K562 (cell line): ENCODE measurements at regions not wholly inside any gene's neighbourhood (a gene's known extent, or its start where the extent isn't known, plus 50 kb on each side); places are given as distances from the start of the nearest gene placed in this dataset.

Source experiments
- ATAC-seq: fragments of 200-7000 bp; cut with Tn5 transposase; 3 replicates; pipeline ENCODE4 v1.9.1; 2020; ENCODE audit warnings: moderate library complexity
- BruUV-seq: library from RNA; stranded (reverse); fragments of 400-500 nt; replicated peaks from 2 replicates; lab custom pipeline; 2021; lab: Mats Ljungman, UMichigan
- CTCF ChIA-PET: fragments of 300-600 bp; formaldehyde crosslinking; extraction: SDS; loops from one replicate; lab custom pipeline; 2021; ENCODE audit warnings: low intra/inter-chr PET ratio; lab: Yijun Ruan, JAX
- POLR2A ChIA-PET: fragments of 300-600, 350-650 bp; sonication (Branson Sonifier 250); formaldehyde crosslinking; extraction: SDS; loops from one replicate; lab custom pipeline; 2021; ENCODE audit warnings: antibody characterized with exemption, inconsistent platforms; lab: Yijun Ruan, JAX
- DNase-seq, 4 experiments: peaks; one replicate each; pipeline versions ENCODE4 v3.0.0 to v3.0.0-alpha.2; 2011 to 2018; ENCODE audit warnings: low spot score in 3 of 4, mixed read lengths in 3 of 4; ENCODE audit errors: extremely low read depth in 1 of 4
- FAIRE-seq: peaks from 2 replicates; lab custom pipeline; 2011; peaks lifted over from hg19 to GRCh38; lab: Jason Lieb, UNC
- H2AFZ ChIP-seq: 2 replicates; pipeline ENCODE4 v1.6.0; 2011; ENCODE audit warnings: low read depth, low read length, control low read depth, inconsistent platforms
- H3K27ac ChIP-seq: fragments of 200-600 bp; 3 replicates; pipeline ENCODE4 v1.8.0; 2011; ENCODE audit warnings: low read depth, mild to moderate bottlenecking, control low read depth, inconsistent platforms, low read length, moderate library complexity, mixed read lengths; ENCODE audit errors: extremely low read depth
- H3K27me3 ChIP-seq, 2 experiments: fragments of 300-600 bp in 1 of 2; 2 replicates in 1 of 2; 3 replicates in 1 of 2; pipeline versions ENCODE4 v1.6.0 to v1.8.0; 2011; ENCODE audit warnings: inconsistent platforms in 2 of 2, low read length in 2 of 2, mild to moderate bottlenecking in 1 of 2, mixed read lengths in 1 of 2, moderate library complexity in 1 of 2; ENCODE audit not compliant: control insufficient read depth in 2 of 2, insufficient read depth in 2 of 2
- H3K36me3 ChIP-seq: fragments of 300-600 bp; 3 replicates; pipeline ENCODE4 v1.8.0; 2011; ENCODE audit warnings: mild to moderate bottlenecking, low read length, inconsistent platforms; ENCODE audit not compliant: control insufficient read depth, insufficient read depth
- H3K4me1 ChIP-seq, 2 experiments: fragments of 200-600 bp in 1 of 2; replicated peaks in 1 of 2; 2 replicates in 1 of 2; 3 replicates in 1 of 2; pipeline versions ENCODE4 v1.5.1 to v1.8.0; 2011; ENCODE audit warnings: inconsistent platforms in 2 of 2, low read length in 2 of 2, mild to moderate bottlenecking in 1 of 2, mixed read lengths in 1 of 2, moderate library complexity in 1 of 2; ENCODE audit not compliant: control insufficient read depth in 2 of 2, insufficient read depth in 2 of 2
- H3K4me2 ChIP-seq: 2 replicates; pipeline ENCODE4 v1.6.1; 2011; ENCODE audit warnings: low read length, control low read depth, inconsistent platforms, mixed read lengths; ENCODE audit not compliant: insufficient read depth
- H3K4me3 ChIP-seq: fragments of 200-600 bp; sonication (generic), shearing (Covaris generic); 2 replicates; pipeline ENCODE4 v1.5.1; 2016; ENCODE audit warnings: control low read depth, inconsistent platforms
- H3K79me2 ChIP-seq: fragments of 200-600 bp; 3 replicates; pipeline ENCODE4 v1.8.0; 2011; ENCODE audit warnings: low read length, inconsistent platforms; ENCODE audit not compliant: control insufficient read depth, insufficient read depth
- H3K9ac ChIP-seq, 2 experiments: 2 replicates each; pipeline versions ENCODE4 v1.6.0 to v1.6.1; 2011; ENCODE audit warnings: low read depth in 2 of 2, low read length in 2 of 2, control low read depth in 1 of 2, inconsistent platforms in 1 of 2, mild to moderate bottlenecking in 1 of 2, mixed read lengths in 1 of 2; ENCODE audit not compliant: insufficient read depth in 1 of 2
- H3K9me1 ChIP-seq: one replicate; pipeline ENCODE4 v1.6.0; 2011; ENCODE audit warnings: inconsistent platforms, mild to moderate bottlenecking, low read length, moderate library complexity; ENCODE audit not compliant: control insufficient read depth, insufficient read depth
- H3K9me3 ChIP-seq: replicated peaks from 2 replicates; pipeline ENCODE4 v1.5.1; 2011; ENCODE audit warnings: low read depth, low read length, inconsistent platforms; ENCODE audit not compliant: control insufficient read depth, insufficient read depth
- H4K20me1 ChIP-seq: replicated peaks from 2 replicates; pipeline ENCODE4 v1.6.1; 2011; ENCODE audit warnings: low read length, inconsistent platforms, mixed read lengths; ENCODE audit not compliant: control insufficient read depth, insufficient read depth
- CAMTA2 ChIP-seq: fragments of 250-450 bp; sonication (Bioruptor Pico); conservative IDR thresholded peaks from 2 replicates; pipeline ENCODE4 v1.5.1; 2022
- CBX2 ChIP-seq: fragments of 200-600 bp; sonication (generic); IDR thresholded peaks from one replicate; pipeline ENCODE4 v1.6.1; 2012; ENCODE audit warnings: mild to moderate bottlenecking, low read length, inconsistent platforms; ENCODE audit not compliant: insufficient read depth, poor library complexity, severe bottlenecking
- EP300 ChIP-seq: IDR thresholded peaks from 2 replicates; pipeline ENCODE4 v1.6.1; 2012; ENCODE audit warnings: low read length, improper control_type of control experiment
- NR4A1 ChIP-seq, 2 experiments: fragments of 250-450 bp in 1 of 2; fragments of 450-650 bp in 1 of 2; sonication (Bioruptor Pico) in 1 of 2; IDR thresholded peaks; 2 replicates each; pipeline versions ENCODE4 v1.4.0 to v1.6.1; 2016 to 2020; ENCODE audit warnings: mild to moderate bottlenecking in 2 of 2, missing compliant biosample characterization in 1 of 2, missing genetic modification characterization in 1 of 2, moderate library complexity in 1 of 2
- RBM34 ChIP-seq: fragments of 200-400 bp; formaldehyde crosslinking; IDR thresholded peaks from 2 replicates; pipeline ENCODE4 v1.6.1; 2018; ENCODE audit warnings: low read length, borderline replicate concordance; ENCODE audit not compliant: insufficient read depth
- XRCC3 ChIP-seq: fragments of 450-650 bp; IDR thresholded peaks from 2 replicates; pipeline ENCODE4 v1.6.1; 2017; ENCODE audit warnings: mild to moderate bottlenecking, moderate library complexity
- ZBTB1 ChIP-seq: sonication (generic); formaldehyde crosslinking; IDR thresholded peaks from 2 replicates; pipeline ENCODE4 v1.8.1; 2023; ENCODE audit warnings: missing genetic modification reagents, low read depth, mild to moderate bottlenecking, borderline replicate concordance
- WGBS: fragments of 100-300 bp; shearing (Covaris generic); methylation state at CpG from one replicate; pipeline ENCODE4 v1.1.6; 2016; ENCODE audit warnings: low coverage, mixed read lengths; ENCODE audit not compliant: insufficient coverage; ENCODE audit errors: missing lambda C conversion rate; 5-methylcytosine and 5-hydroxymethylcytosine counted together
- in situ Hi-C: fragments of 300-500 bp; cut with MboI; formaldehyde crosslinking; loops from 4 replicates; pipeline ENCODE4 v1.15.0; 2018; ENCODE audit warnings: inconsistent platforms, mixed read lengths
- intact Hi-C: fragments of 100-400 bp; cut with micrococcal nuclease; formaldehyde crosslinking; loops from 2 replicates; pipeline ENCODE4 v1.14.2; 2022
- TF ChIP-seq, protein P1 (sequence below): fragments of 450-650 bp; IDR thresholded peaks from 2 replicates; pipeline ENCODE4 v1.7.1; 2018; ENCODE audit warnings: mild to moderate bottlenecking, low read depth; ENCODE audit not compliant: partially characterized antibody
- TF ChIP-seq, protein P2 (sequence below): sonication (generic); formaldehyde crosslinking; IDR thresholded peaks from 2 replicates; pipeline ENCODE4 v1.8.1; 2023; ENCODE audit warnings: mild to moderate bottlenecking, missing genetic modification reagents, moderate library complexity
- TF ChIP-seq, protein P3 (sequence below): fragments of 250-450 bp; sonication (Bioruptor Pico); IDR thresholded peaks from 2 replicates; pipeline ENCODE4 v1.8.0; 2021; ENCODE audit warnings: mild to moderate bottlenecking, moderate library complexity

DNA sequence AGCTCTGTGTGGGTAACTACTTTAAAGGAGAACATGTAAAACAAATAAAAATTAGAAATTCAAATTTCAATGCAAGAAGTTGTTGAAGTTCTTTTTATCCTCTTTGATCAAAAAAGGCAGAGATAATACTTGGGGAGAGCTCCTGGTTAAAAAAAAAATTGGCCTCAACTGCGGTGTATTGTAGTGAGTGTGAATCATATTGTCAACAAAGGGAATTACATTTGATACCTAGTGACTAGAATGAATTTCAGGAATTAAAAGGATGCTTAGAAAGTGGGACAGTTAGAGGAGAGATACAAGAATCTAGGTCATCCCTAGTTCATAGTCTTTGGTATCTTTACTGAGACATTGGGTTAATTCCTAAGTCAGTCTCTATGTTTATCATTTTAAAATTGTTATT is 473.0 kb downstream of the CCDC85A start:
- POLR2A ChIA-PET: no interaction called here

DNA sequence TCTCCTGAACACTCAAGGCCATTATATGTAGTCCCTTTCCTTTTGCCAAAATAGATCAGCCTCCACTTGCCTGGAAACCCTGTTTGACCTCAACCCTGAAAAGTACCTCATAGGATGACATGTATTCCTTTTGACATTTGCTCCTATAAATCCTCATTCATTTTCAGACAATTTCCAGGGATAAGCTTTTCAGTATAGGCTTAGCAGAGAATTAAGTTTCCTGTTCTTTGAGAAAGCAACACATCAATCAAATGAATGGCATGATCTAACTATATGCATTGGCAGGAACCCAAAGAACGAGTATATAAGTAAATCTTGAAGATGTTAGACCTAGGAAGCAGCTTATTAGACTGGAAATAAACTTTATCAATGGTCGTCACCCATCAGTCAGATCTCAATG is 483.0 kb downstream of the CCDC85A start:
- FAIRE-seq: no peak
- no peaks in the 10 kb centered on the region for H3K9me3 ChIP-seq
- in situ Hi-C loops: no loop called here
- TF ChIP-seq NR4A1 (CRISPR knock-in tag; IDR thresholded peaks at IDR 0.05) (no peak), NR4A1 (tag; IDR thresholded peaks at IDR 0.05) (no peak), CBX2 (no peak), RBM34 (no peak), XRCC3 (no peak), CAMTA2 (CRISPR knock-in tag) (no peak)
- TF ChIP-seq, protein P1, sequence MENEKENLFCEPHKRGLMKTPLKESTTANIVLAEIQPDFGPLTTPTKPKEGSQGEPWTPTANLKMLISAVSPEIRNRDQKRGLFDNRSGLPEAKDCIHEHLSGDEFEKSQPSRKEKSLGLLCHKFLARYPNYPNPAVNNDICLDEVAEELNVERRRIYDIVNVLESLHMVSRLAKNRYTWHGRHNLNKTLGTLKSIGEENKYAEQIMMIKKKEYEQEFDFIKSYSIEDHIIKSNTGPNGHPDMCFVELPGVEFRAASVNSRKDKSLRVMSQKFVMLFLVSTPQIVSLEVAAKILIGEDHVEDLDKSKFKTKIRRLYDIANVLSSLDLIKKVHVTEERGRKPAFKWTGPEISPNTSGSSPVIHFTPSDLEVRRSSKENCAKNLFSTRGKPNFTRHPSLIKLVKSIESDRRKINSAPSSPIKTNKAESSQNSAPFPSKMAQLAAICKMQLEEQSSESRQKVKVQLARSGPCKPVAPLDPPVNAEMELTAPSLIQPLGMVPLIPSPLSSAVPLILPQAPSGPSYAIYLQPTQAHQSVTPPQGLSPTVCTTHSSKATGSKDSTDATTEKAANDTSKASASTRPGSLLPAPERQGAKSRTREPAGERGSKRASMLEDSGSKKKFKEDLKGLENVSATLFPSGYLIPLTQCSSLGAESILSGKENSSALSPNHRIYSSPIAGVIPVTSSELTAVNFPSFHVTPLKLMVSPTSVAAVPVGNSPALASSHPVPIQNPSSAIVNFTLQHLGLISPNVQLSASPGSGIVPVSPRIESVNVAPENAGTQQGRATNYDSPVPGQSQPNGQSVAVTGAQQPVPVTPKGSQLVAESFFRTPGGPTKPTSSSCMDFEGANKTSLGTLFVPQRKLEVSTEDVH: no peak
- TF ChIP-seq, protein P2, sequence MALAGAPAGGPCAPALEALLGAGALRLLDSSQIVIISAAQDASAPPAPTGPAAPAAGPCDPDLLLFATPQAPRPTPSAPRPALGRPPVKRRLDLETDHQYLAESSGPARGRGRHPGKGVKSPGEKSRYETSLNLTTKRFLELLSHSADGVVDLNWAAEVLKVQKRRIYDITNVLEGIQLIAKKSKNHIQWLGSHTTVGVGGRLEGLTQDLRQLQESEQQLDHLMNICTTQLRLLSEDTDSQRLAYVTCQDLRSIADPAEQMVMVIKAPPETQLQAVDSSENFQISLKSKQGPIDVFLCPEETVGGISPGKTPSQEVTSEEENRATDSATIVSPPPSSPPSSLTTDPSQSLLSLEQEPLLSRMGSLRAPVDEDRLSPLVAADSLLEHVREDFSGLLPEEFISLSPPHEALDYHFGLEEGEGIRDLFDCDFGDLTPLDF (CRISPR knock-in tag): no peak

More for the DNA sequence above, 473.0 kb downstream of the CCDC85A start:
- no peak overlapping the region for H3K4me3 ChIP-seq
- H3K9ac ChIP-seq: no peak overlapping the region
- no peaks in the 10 kb centered on the region for H3K9me1 ChIP-seq
- H3K27ac ChIP-seq: no peak overlapping the region
- intact Hi-C loops: no loop called here
- no peaks in the 10 kb centered on the region; the same call in 1 of the 2 replicates for H3K9me3 ChIP-seq
- no TSS peak for BruUV-seq
- TF ChIP-seq ZBTB1 (CRISPR knock-in tag) (no peak), EP300 (no peak)
- TF ChIP-seq, protein P3, sequence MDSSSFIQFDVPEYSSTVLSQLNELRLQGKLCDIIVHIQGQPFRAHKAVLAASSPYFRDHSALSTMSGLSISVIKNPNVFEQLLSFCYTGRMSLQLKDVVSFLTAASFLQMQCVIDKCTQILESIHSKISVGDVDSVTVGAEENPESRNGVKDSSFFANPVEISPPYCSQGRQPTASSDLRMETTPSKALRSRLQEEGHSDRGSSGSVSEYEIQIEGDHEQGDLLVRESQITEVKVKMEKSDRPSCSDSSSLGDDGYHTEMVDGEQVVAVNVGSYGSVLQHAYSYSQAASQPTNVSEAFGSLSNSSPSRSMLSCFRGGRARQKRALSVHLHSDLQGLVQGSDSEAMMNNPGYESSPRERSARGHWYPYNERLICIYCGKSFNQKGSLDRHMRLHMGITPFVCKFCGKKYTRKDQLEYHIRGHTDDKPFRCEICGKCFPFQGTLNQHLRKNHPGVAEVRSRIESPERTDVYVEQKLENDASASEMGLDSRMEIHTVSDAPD: no peak
- CTCF ChIA-PET: no interaction called here
- H2AFZ ChIP-seq: no peak overlapping the region
- H3K4me1 ChIP-seq: no peaks in the 10 kb centered on the region
- H3K27me3 ChIP-seq: no peaks in the 10 kb centered on the region
- 25% methylated on average over 1 of the region's 1 CpG for WGBS
- no peak for DNase-seq
- in situ Hi-C loops: no loop called here
- no peaks in the 10 kb centered on the region for H3K79me2 ChIP-seq
- no peaks in the 10 kb centered on the region for H4K20me1 ChIP-seq
- ATAC-seq: no peak
- no peak overlapping the region for H3K4me2 ChIP-seq
- no peak for FAIRE-seq
- no peaks in the 10 kb centered on the region for H3K36me3 ChIP-seq

More for the DNA sequence above, 483.0 kb downstream of the CCDC85A start:
- Histone ChIP-seq H2AFZ (no peak overlapping the region), H3K4me1 (no peaks in the 10 kb centered on the region), H3K9ac (no peak overlapping the region), H3K36me3 (no peaks in the 10 kb centered on the region), H3K9me1 (no peaks in the 10 kb centered on the region), H4K20me1 (no peaks in the 10 kb centered on the region), H3K4me3 (no peak overlapping the region), H3K27ac (no peak overlapping the region), H3K79me2 (no peaks in the 10 kb centered on the region), H3K27me3 (no peaks in the 10 kb centered on the region), H3K4me2 (no peak overlapping the region)
- no TSS peak for BruUV-seq
- ATAC-seq: no peak
- DNase-seq: no peak
- CTCF ChIA-PET: no interaction called here
- POLR2A ChIA-PET: no interaction called here
- WGBS: 0% methylated on average over 2 of the region's 2 CpGs
- intact Hi-C loops: no loop called here
